ENCODE measurements at regions not wholly inside any gene's neighbourhood (a gene's known extent, or its start where the extent isn't known, plus 50 kb on each side); places are given as distances from the start of the nearest gene placed in this dataset.

DNA sequence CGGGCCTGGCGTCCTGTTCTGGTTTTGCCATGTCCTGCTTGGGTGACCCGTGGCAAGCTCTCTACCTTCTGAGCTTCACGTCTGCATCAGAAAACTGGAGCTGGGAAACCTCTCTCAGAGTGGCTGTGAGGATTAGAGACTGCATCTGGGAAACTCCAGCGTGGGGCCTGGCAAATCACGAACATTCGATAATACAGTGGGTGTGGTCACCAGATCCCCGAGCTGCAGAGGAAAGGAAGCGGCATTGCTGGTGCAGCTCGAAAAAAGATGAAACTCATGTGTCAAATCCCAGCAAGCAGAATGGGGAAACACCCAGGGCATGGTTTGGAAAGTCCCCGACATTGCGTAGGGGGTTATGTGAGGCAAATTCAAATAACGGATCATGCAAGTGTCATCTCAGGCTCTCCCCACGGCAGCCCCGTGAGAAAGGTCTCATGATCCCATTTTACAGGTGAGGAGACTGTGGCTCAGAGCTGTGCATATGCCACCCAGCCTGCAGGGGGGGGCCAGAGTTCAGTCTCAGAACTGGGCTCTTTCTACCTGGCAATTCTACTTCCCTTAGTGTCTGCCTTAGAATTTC is 98.1 kb upstream of the VRK1 start:
- Histone ChIP-seq H2AFZ (ENCODE audit: low read length) (no peak overlapping the region), H3K4me3 (ENCODE audit: low read depth, low read length, poor library complexity, severe bottlenecking) (no peak overlapping the region), H3K79me2 (ENCODE audit: insufficient read depth, low read length) (no peaks in the 10 kb centered on the region), H3K27ac (ENCODE audit: low read depth, low read length, poor library complexity, severe bottlenecking) (no peak overlapping the region), H3K4me2 (ENCODE audit: low read length) (no peak overlapping the region), H3K9me3 (ENCODE audit: low read length) (no peaks in the 10 kb centered on the region), H3K9ac (ENCODE audit: low read length) (no peak overlapping the region), H3K36me3 (ENCODE audit: insufficient read depth, low read length) (no peaks in the 10 kb centered on the region), H3F3A (ENCODE audit: insufficient read depth, low read length) (no peaks in the 10 kb centered on the region), H4K20me1 (ENCODE audit: insufficient read depth, low read length) (no peaks in the 10 kb centered on the region), H3K4me1 (ENCODE audit: insufficient read depth, low read length, severe bottlenecking) (no peaks in the 10 kb centered on the region), H3K27me3 (ENCODE audit: insufficient read depth, low read length) (no peaks in the 10 kb centered on the region), H3K9me2 (ENCODE audit: low read depth, low read length) (no peaks in the 10 kb centered on the region)
- TF ChIP-seq, protein P1, sequence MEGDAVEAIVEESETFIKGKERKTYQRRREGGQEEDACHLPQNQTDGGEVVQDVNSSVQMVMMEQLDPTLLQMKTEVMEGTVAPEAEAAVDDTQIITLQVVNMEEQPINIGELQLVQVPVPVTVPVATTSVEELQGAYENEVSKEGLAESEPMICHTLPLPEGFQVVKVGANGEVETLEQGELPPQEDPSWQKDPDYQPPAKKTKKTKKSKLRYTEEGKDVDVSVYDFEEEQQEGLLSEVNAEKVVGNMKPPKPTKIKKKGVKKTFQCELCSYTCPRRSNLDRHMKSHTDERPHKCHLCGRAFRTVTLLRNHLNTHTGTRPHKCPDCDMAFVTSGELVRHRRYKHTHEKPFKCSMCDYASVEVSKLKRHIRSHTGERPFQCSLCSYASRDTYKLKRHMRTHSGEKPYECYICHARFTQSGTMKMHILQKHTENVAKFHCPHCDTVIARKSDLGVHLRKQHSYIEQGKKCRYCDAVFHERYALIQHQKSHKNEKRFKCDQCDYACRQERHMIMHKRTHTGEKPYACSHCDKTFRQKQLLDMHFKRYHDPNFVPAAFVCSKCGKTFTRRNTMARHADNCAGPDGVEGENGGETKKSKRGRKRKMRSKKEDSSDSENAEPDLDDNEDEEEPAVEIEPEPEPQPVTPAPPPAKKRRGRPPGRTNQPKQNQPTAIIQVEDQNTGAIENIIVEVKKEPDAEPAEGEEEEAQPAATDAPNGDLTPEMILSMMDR (IDR thresholded peaks at IDR 0.05; ENCODE audit: low read length), result peak; percentile 64
- no peak for TF ChIP-seq EZH2 (IDR thresholded peaks at IDR 0.05; ENCODE audit: borderline replicate concordance, low read length)

DNA sequence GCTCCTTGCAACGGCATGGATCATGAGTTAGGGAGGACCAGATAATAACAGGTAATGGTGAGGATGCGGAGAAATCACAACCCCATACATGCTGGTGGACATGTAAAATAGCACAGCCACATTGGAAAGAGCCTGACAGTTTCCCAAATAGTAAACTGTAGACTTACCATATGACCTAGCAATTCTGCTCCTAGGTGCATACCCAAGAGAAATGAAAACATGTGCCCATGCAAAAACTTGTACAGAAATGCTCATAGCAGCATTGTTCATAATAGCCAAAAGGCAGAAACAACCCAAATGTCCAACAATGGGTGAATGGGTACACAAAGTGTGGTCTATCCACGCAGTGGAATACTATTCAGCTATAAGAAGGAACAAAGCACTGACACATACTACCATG is 97.5 kb upstream of the VRK1 start:
- no peak for TF ChIP-seq EZH2 (IDR thresholded peaks at IDR 0.05; ENCODE audit: borderline replicate concordance, low read length)
- TF ChIP-seq, protein P1 (IDR thresholded peaks at IDR 0.05; ENCODE audit: low read length), result no peak
- Histone ChIP-seq H3K79me2 (ENCODE audit: insufficient read depth, low read length) (no peaks in the 10 kb centered on the region), H3F3A (ENCODE audit: insufficient read depth, low read length) (no peaks in the 10 kb centered on the region), H3K36me3 (ENCODE audit: insufficient read depth, low read length) (no peaks in the 10 kb centered on the region), H3K9me3 (ENCODE audit: low read length) (no peaks in the 10 kb centered on the region), H3K9ac (ENCODE audit: low read length) (no peak overlapping the region), H3K9me2 (ENCODE audit: low read depth, low read length) (no peaks in the 10 kb centered on the region), H4K20me1 (ENCODE audit: insufficient read depth, low read length) (no peaks in the 10 kb centered on the region), H2AFZ (ENCODE audit: low read length) (no peak overlapping the region), H3K4me3 (ENCODE audit: low read depth, low read length, poor library complexity, severe bottlenecking) (no peak overlapping the region), H3K4me2 (ENCODE audit: low read length) (no peak overlapping the region), H3K27ac (ENCODE audit: low read depth, low read length, poor library complexity, severe bottlenecking) (no peak overlapping the region), H3K27me3 (ENCODE audit: insufficient read depth, low read length) (no peaks in the 10 kb centered on the region), H3K4me1 (ENCODE audit: insufficient read depth, low read length, severe bottlenecking) (no peaks in the 10 kb centered on the region)

DNA sequence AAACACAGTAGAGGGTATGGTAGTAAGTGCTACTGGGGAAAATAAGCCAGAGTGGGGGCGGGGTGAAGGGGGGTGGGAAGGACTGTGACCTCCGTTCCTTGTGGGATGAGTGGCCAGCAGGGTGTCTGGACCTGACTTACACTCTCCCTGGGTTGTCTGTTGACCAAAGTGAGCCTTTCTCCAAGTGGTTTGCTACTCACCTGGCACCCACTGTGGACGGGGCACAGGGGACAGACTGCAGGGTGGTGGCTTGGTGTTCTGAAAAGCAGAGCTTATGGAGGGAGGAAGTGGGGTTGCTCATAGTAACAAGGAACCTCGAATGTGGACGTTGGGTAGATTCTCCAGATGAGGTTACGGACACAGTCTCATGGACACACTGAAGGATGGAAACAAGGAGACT is 94.4 kb upstream of the VRK1 start:
- no peaks in the 10 kb centered on the region for H3K36me3 ChIP-seq (ENCODE audit: insufficient read depth, low read length)
- H2AFZ ChIP-seq (ENCODE audit: low read length), result no peak overlapping the region
- no peaks in the 10 kb centered on the region for H3K4me1 ChIP-seq (ENCODE audit: insufficient read depth, low read length, severe bottlenecking)
- H3K4me2 ChIP-seq (ENCODE audit: low read length), result no peak overlapping the region
- H3K4me3 ChIP-seq (ENCODE audit: low read depth, low read length, poor library complexity, severe bottlenecking), result no peak overlapping the region
- no peaks in the 10 kb centered on the region for H4K20me1 ChIP-seq (ENCODE audit: insufficient read depth, low read length)
- no peak overlapping the region for H3K9ac ChIP-seq (ENCODE audit: low read length)
- H3K79me2 ChIP-seq (ENCODE audit: insufficient read depth, low read length), result no peaks in the 10 kb centered on the region
- H3K27me3 ChIP-seq (ENCODE audit: insufficient read depth, low read length), result no peaks in the 10 kb centered on the region
- H3K9me3 ChIP-seq (ENCODE audit: low read length), result no peaks in the 10 kb centered on the region
- no peaks in the 10 kb centered on the region for H3F3A ChIP-seq (ENCODE audit: insufficient read depth, low read length)
- H3K27ac ChIP-seq (ENCODE audit: low read depth, low read length, poor library complexity, severe bottlenecking), result no peak overlapping the region
- no peaks in the 10 kb centered on the region for H3K9me2 ChIP-seq (ENCODE audit: low read depth, low read length)
- no peak for TF ChIP-seq EZH2 (IDR thresholded peaks at IDR 0.05; ENCODE audit: borderline replicate concordance, low read length)
- TF ChIP-seq, protein P1 (IDR thresholded peaks at IDR 0.05; ENCODE audit: low read length), result no peak
